Tibial artery (tissue), 4 donors: ENCODE measurements at regions not wholly inside any gene's neighbourhood (a gene's known extent, or its start where the extent isn't known, plus 50 kb on each side); places are given as distances from the start of the nearest gene placed in this dataset.

Experiments used
- DNase-seq, 2 donors: peaks; one replicate each; pipeline ENCODE4 v3.0.0-alpha.2; 2019
- H3K27ac ChIP-seq, 2 donors: fragments of 200-600 bp; sonication (generic) in 1 of 2; 1 replicate in 1 of 2; 2 replicates in 1 of 2; pipeline ENCODE4 v1.5.1; 2018 to 2019; ENCODE audit warnings: mild to moderate bottlenecking in 1 of 2
- H3K27me3 ChIP-seq, 2 donors: fragments of 200-600 bp; sonication (generic) in 1 of 2; one replicate each; pipeline versions ENCODE4 v1.5.1 to v1.6.0; 2016 to 2019
- H3K36me3 ChIP-seq, 3 donors: fragments of 200-600 bp; sonication (generic) in 2 of 3; one replicate each; pipeline ENCODE4 v1.5.1; 2016 to 2019; ENCODE audit warnings: mild to moderate bottlenecking in 2 of 3
- H3K4me1 ChIP-seq, 4 donors: fragments of 200-600 bp; sonication (generic) in 2 of 4; 1 replicate in 3 of 4; 2 replicates in 1 of 4; pipeline ENCODE4 v1.5.1; 2016 to 2019
- H3K4me3 ChIP-seq, 2 donors: fragments of 200-600 bp; sonication (generic) in 1 of 2; 1 replicate in 1 of 2; 2 replicates in 1 of 2; pipeline ENCODE4 v1.5.1; 2018 to 2019; ENCODE audit warnings: mild to moderate bottlenecking in 2 of 2
- H3K9me3 ChIP-seq, 3 donors: fragments of 200-600 bp; sonication (generic) in 1 of 3; one replicate each; pipeline ENCODE4 v1.5.1; 2016 to 2019
- CTCF ChIP-seq, 2 experiments: fragments of 200-600 bp in 1 of 2; fragments of 450-650 bp in 1 of 2; IDR thresholded peaks; one replicate each; pipeline ENCODE4 v1.5.1; 2017 to 2019; ENCODE audit warnings: antibody characterized with exemption in 2 of 2, mild to moderate bottlenecking in 1 of 2, moderate library complexity in 1 of 2
- intact Hi-C: fragments of 100-400 bp; cut with DNase I; formaldehyde crosslinking; loops from one replicate; pipeline ENCODE4 v1.15.0; 2023; ENCODE audit warnings: low total_unique reads

GRCh38 chr10:83698899-83699298 is 440.4 kb upstream of the GHITM start:
- Histone ChIP-seq H3K4me1 (no peaks in the 10 kb centered on the region), H3K27me3 (no peaks in the 10 kb centered on the region), H3K9me3 (no peaks in the 10 kb centered on the region), H3K27ac (no peak overlapping the region), H3K4me3 (no peak overlapping the region), H3K36me3 (no peaks in the 10 kb centered on the region)
- no peak for DNase-seq
- no peak for TF ChIP-seq CTCF (IDR thresholded peaks at IDR 0.05)
- intact Hi-C loops = no loop called here

GRCh38 chr10:83701799-83702198 is 437.5 kb upstream of the GHITM start:
- intact Hi-C loops = no loop called here
- Histone ChIP-seq H3K27ac (no peak overlapping the region), H3K36me3 (no peaks in the 10 kb centered on the region), H3K4me3 (no peak overlapping the region), H3K9me3 (no peaks in the 10 kb centered on the region), H3K4me1 (no peaks in the 10 kb centered on the region), H3K27me3 (no peaks in the 10 kb centered on the region)
- no peak for DNase-seq
- TF ChIP-seq CTCF (IDR thresholded peaks at IDR 0.05) = no peak

- Histone ChIP-seq H3K4me3 (no peak overlapping the region), H3K27ac (no peak overlapping the region), H3K27me3 (no peaks in the 10 kb centered on the region), H3K9me3 (no peaks in the 10 kb centered on the region), H3K36me3 (no peaks in the 10 kb centered on the region), H3K4me1 (no peaks in the 10 kb centered on the region)
- no peak for DNase-seq
- intact Hi-C loops = no loop called here
- TF ChIP-seq CTCF (IDR thresholded peaks at IDR 0.05) = no peak
Observed at GRCh38 chr10:83702731-83703130, 436.6 kb upstream of the GHITM start.

GRCh38 chr10:83706120-83706519 is 433.2 kb upstream of the GHITM start:
- no peak for DNase-seq
- intact Hi-C loops = no loop called here
- Histone ChIP-seq H3K36me3 (no peaks in the 10 kb centered on the region), H3K27me3 (no peaks in the 10 kb centered on the region), H3K4me1 (no peaks in the 10 kb centered on the region), H3K4me3 (no peak overlapping the region), H3K9me3 (no peaks in the 10 kb centered on the region), H3K27ac (no peak overlapping the region)
- TF ChIP-seq CTCF (IDR thresholded peaks at IDR 0.05) = no peak

GRCh38 chr10:83706952-83707582 is 432.2 kb upstream of the GHITM start:
- no peaks in the 10 kb centered on the region for H3K4me1 ChIP-seq
- no peak overlapping the region for H3K4me3 ChIP-seq

More at GRCh38 chr10:83706952-83707582, 432.2 kb upstream of the GHITM start:
- intact Hi-C loops = no loop called here
- H3K27ac ChIP-seq = no peak overlapping the region
- no peaks in the 10 kb centered on the region for H3K9me3 ChIP-seq
- H3K36me3 ChIP-seq = no peaks in the 10 kb centered on the region
- DNase-seq = no peak
- no peak for TF ChIP-seq CTCF (IDR thresholded peaks at IDR 0.05)
- no peaks in the 10 kb centered on the region for H3K27me3 ChIP-seq
